ENCODE measurements at regions not wholly inside any gene's neighbourhood (a gene's known extent, or its start where the extent isn't known, plus 50 kb on each side); places are given as distances from the start of the nearest gene placed in this dataset.

GRCh38 chr2:23157812-23158211 lies 227.2 kb upstream of the KLHL29 start:
- Histone ChIP-seq H4K91ac (ENCODE audit: insufficient read depth, low read depth, low read length) (no peak overlapping the region), H3K4ac (ENCODE audit: low read depth, low read length) (no peak overlapping the region), H2BK120ac (ENCODE audit: low read depth, low read length) (no peak overlapping the region), H3K4me2 (ENCODE audit: low read depth, low read length) (no peak overlapping the region), H2BK5ac (ENCODE audit: low read depth, low read length, poor library complexity, severe bottlenecking) (no peak overlapping the region), H3K4me1 (ENCODE audit: control insufficient read depth, insufficient read depth, low read length) (no peaks in the 10 kb centered on the region), H4K5ac (ENCODE audit: low read depth, low read length) (no peak overlapping the region), H3K56ac (ENCODE audit: extremely low read depth, insufficient read depth, low read length) (no peak overlapping the region), H3K18ac (ENCODE audit: low read depth, low read length) (no peak overlapping the region), H3K79me1 (ENCODE audit: low read depth in 1 of 2, low read length in 2 of 2) (no peaks in the 10 kb centered on the region), H4K8ac (ENCODE audit: low read depth in 2 of 2, low read length in 2 of 2) (no peak overlapping the region), H3K23ac (ENCODE audit: low read depth, low read length) (no peak overlapping the region), H3K27me3 (ENCODE audit: control insufficient read depth, insufficient read depth, low read length) (no peaks in the 10 kb centered on the region), H3K14ac (replicated peaks; ENCODE audit: low read depth, low read length) (no peak overlapping the region), H2AFZ (replicated peaks; ENCODE audit: low read length, poor library complexity) (no peak overlapping the region), H3K9me3 (ENCODE audit: control insufficient read depth, insufficient read depth, low read length) (no peaks in the 10 kb centered on the region), H4K20me1 (ENCODE audit: insufficient read depth, low read length) (no peaks in the 10 kb centered on the region), H2BK20ac (ENCODE audit: low read depth, low read length) (no peak overlapping the region), H2AK5ac (ENCODE audit: low read depth, low read length) (no peak overlapping the region), H2AK9ac (replicated peaks; ENCODE audit: low read depth, low read length, poor library complexity) (no peak overlapping the region), H2BK15ac (ENCODE audit: low read depth, low read length) (no peak overlapping the region), H3K9me1 (ENCODE audit: insufficient read depth, low read length) (no peaks in the 10 kb centered on the region), H3K27ac (ENCODE audit: insufficient read depth, low read length) (no peak overlapping the region), H3K9ac (ENCODE audit: low read depth, low read length) (no peak overlapping the region), H3K36me3 (ENCODE audit: control insufficient read depth, insufficient read depth, low read length) (no peaks in the 10 kb centered on the region), H3K4me3 (ENCODE audit: insufficient read depth, low read depth, low read length) (no peak overlapping the region)
- dilution Hi-C loops (cut with HindIII; ENCODE audit: low sequenced_read_pairs, unreplicated experiment) = no loop called here
- ATAC-seq (ENCODE audit: low read depth) (no peak), DNase-seq (no peak)
- no TSS peak for BruUV-seq (replicated peaks)
- TF ChIP-seq POLR2A (IDR thresholded peaks at IDR 0.05; ENCODE audit: low read depth, low read length) (no peak), BHLHE40 (IDR thresholded peaks at IDR 0.05; ENCODE audit: low read depth, low read length) (no peak), MAFK (IDR thresholded peaks at IDR 0.05; ENCODE audit: low read depth, low read length) (no peak)
- POLR2A ChIA-PET (ENCODE audit: unreplicated experiment) = no interaction called here
- in situ Hi-C loops (cut with MboI; ENCODE audit: low sequenced_read_pairs) = no loop called here
- CTCF ChIA-PET = no interaction called here
- intact Hi-C loops (cut with micrococcal nuclease) = no loop called here

Data from IMR-90 (cell line).